Endometrium (tissue), 2 donors: ENCODE measurements at regions not wholly inside any gene's neighbourhood (a gene's known extent, or its start where the extent isn't known, plus 50 kb on each side); places are given as distances from the start of the nearest gene placed in this dataset.
"Not testable (repeated sequence)": the region's sequence is repeated elsewhere in the genome, so short reads cannot be mapped to it uniquely, and the experiment has no call there.

Experiments used
- FAIRE-seq: peaks from 2 replicates; lab custom pipeline; 2012; peaks lifted over from hg19 to GRCh38; lab: Jason Lieb, UNC
- donor health status: control.
- donor health status: control.

DNA sequence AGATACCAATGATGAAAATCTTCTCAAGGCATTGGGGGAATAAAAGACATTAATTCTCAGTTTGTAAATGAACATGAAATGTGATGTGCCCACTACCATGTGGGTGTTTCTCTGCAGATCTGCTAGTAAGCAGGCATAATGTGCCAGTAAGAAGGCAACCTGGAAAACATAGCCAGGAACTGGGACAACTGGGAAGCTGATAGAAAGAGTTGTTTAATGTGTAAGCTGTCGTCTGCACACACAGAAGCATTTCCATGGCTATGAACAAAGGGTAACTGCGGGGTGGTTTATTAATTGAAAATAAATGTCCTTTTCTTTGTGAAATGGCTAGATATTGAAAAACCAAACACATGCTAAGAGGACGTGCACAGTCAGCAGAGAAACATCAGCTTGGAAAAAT lies 52.0 kb downstream of the ZC3H11B start:
- no peak for FAIRE-seq

DNA sequence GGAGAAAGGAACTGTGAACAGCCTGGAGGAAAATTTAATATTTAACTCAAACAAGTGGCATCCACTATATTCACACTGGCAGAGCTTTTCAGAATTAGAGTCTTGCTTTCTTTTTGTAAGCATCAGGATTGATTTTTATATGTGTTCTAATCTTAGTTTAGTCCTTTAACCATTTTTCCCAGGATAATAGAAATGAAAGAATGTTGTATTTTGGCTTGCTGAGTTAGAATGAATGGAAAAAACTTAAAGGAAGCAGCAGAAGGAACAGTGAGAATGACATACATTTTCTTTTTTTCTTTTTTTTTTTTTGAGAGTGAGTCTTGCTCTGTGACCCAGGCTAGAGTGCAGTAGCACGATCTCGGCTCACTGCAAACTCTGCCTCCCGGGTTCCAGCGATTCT lies 53.0 kb downstream of the ZC3H11B start:
- FAIRE-seq: no peak

DNA sequence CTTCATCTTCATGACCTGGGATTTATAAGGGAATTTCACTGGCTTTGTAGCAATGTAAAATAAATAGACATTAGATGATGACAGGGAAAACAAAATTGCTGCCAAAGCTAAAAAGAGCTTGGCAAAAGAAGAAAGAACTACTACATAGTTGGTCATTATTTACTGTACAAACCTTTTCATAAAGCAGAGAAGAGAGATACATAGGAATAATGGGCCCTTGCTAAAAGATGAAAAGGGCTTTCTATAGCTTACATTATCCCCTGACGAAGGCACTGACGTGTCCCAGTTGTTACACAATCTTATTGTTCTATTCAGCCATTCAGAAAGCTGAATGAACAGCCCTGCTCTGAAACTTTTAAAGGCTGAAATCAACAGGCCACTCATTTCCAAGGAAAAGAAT lies 57.1 kb downstream of the ZC3H11B start:
- peak; percentile 26 for FAIRE-seq

- no peak for FAIRE-seq
Measured at GRCh38 chr1:219555031-219555692, 57.7 kb downstream of the ZC3H11B start.

- no peak for FAIRE-seq
Measured at GRCh38 chr1:219553934-219554502, 58.9 kb downstream of the ZC3H11B start.

- no peak for FAIRE-seq
Measured at GRCh38 chr1:219550201-219550600, 62.7 kb downstream of the ZC3H11B start.

DNA sequence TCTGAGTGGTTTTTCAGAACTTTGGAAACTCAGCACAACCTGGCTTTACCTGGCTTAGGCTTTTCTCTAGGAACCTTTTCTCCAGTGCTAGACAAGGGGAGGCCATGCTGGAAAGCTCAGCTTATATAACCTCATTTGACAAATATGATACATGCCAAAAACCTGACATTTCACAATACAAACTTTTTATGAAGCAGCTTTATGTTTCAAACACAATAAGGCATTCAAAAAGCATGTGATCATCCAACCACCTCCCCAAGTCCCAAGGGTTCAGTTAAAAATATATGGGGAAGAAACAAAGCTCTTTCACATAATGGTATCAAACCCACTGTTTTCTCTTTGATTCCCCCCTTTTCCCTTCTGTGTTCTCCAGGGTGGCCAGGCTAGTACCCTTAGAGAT lies 63.7 kb downstream of the ZC3H11B start:
- FAIRE-seq: no peak

GRCh38 chr1:219548386-219548785 lies 64.5 kb downstream of the ZC3H11B start:
- no peak for FAIRE-seq

- not testable (repeated sequence) for FAIRE-seq
Measured at GRCh38 chr1:219545756-219546155, 67.1 kb downstream of the ZC3H11B start.

- no peak for FAIRE-seq
Measured at GRCh38 chr1:219544163-219544846, 68.6 kb downstream of the ZC3H11B start.

DNA sequence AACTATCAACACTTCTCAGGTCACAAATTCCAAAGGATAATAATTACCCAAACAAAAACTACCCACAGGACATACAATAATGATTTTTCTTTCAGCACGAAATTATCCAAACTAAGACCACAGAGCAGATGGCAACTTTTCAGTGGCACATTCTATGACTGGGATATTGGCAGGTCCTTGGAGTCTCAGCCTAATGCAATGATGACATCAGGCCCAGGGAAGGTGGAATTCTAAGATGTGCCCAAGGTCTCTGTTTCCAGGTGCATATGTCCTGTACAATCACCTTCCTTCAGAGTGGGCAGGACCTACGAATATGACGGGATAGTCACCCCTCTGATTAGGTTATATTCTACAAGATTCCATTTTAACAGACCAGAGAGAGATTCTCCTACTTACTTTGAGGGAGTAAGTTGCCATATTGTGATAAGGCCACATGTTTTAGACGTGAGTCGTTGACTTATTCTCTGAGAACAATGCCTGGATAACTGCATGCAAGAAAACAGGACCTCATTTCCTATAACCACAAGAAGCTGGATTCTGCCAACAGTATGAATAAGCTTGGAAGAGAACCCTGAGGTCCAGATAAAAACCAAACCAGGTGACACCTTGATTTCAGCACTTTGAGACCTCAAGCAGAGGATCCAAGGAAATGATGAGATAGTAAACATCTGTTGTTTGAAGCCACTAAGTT lies 69.9 kb downstream of the ZC3H11B start:
- no peak for FAIRE-seq

GRCh38 chr1:219541946-219542345 lies 71.0 kb downstream of the ZC3H11B start:
- no peak for FAIRE-seq

DNA sequence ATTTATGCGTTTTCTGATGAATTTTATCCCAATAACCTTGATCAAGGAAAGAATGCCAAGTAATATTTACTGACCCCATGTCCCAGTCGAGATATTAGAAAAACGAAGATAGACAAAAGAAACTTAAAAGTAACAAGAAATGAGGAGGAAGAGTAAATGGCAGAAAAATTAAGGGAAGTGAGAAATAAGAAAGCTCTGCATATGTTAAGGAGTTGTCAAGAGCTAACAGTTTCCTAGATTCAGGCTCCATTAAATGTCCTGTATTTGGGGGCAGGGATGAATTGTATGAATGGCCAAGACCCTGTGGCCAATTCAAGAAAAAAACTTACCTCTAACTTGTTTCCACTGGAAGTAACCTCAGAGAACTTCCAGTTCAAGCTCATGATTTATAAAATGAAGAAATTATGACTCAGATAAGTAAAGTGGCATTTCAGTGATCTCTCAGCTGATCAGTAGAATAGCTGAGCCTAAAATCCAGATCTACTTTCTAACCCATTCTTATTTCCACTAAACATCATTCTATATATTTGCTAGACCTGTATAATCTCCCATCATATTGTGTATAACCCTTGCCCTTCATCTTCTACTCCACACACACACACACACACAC lies 73.2 kb downstream of the ZC3H11B start:
- no peak for FAIRE-seq

DNA sequence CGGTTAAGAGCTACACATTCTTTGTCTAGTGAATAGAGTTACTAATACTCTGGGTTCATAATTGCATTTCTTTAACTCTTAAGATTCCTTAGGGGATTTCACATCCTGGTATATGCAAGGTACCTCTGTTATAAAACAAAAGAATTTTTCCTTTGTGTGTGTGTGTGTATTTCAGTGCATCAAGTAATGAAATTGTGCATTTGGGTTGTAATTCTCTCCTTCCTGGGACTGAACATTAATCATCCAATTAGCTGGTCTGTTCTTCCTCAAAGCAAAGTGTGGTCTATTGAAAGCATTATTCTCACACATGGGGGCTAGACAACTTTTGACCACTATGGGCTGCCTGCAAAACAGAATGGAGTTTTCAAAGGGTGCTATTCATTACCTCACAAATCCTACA lies 74.0 kb downstream of the ZC3H11B start:
- no peak for FAIRE-seq

GRCh38 chr1:219537223-219537631 lies 75.7 kb downstream of the ZC3H11B start:
- FAIRE-seq: no peak

DNA sequence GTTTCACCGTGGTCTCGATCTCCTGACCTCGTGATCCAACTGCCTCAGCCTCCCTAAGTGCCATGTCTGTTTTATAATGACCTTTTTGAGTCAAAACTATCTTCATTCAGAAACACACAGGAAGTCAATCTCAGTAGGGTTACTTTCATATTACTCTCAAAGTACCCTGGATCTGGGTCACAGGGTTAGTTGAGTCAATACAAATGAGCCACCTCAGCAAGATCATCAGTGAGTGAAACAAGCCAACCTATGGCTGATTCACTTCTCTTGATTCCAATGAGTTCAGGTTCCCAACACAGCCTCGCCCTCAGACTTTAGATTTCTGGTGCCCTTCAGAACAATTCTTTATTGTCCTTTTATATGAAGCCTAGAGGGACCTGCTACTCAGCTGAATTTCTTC lies 76.9 kb downstream of the ZC3H11B start:
- FAIRE-seq: no peak

DNA sequence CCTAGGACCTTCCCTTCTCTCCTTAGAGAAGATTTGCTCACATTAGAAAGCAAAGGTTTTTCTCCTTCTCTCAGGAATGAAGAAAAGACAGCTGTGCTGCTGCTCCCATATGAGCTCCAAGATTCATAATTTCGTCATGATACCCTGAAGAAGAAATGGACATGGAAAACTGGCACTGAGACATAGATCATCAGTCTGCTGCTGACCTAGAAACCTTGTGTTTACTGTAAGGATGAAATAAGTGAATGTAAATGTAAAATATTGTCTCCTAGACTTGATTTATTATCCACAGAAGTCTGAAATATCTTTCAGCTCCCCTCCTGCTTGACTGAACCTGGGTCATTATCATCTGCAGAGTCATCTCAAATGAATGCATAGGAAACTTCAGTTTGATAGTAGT lies 77.9 kb downstream of the ZC3H11B start:
- FAIRE-seq: no peak

- FAIRE-seq: no peak
Measured at GRCh38 chr1:219533280-219533679, 79.6 kb downstream of the ZC3H11B start.

DNA sequence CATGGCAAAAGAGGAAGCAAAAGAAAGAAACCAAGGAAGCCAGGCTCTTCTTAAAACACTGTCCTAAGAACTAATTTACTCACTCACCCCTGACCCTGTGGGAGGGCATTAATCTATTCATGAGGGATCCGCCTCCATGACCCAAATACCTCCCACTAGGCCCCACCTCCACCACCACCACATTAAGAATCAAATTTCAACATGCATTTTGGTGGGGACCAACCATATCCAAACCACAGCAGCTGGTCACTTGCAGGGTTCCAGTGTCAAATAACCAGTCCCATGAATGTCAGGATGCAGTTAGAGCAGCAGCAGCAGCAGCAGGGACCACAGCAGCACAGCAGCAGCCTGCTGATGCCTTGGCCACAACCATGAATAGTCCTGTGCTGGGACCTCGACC lies 83.8 kb downstream of the ZC3H11B start:
- no peak for FAIRE-seq

DNA sequence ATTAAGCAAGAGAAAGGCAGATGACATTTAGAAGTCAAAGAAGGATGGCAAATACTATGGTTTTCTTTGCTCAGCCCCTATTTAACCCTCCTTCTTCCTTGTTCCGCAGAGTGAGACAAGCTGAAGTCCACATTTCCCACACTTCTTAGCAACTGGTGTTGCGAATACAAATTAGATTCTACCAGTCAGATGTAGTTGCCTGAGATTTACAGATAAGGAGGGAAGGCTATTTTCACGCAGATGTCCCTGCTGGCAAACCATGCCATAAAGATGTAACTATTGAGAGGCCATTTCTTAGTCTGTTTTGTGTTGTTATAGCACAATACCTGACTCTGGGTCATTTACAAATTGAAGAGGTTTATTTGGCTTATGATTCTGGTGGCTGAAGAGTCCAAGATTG lies 84.3 kb downstream of the ZC3H11B start:
- no peak for FAIRE-seq

DNA sequence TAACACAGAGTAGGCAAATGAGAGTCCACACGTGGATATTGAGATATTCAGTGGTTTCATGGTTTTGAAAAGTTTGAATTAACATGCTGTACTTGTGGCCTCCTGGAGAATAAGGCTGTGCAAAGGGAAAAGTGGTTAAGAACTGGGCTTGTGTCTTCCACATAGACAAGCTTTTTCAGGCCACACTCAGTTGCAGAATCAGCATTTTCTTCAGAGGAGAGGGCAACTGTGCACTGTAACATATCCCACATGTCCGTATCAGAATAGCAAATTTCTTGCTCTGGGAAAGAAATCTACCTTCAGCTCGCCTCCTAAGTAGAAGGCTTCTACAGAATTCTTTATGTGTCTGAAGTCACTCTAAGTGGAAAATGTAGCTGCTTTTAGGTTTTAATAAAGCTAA lies 84.9 kb downstream of the ZC3H11B start:
- FAIRE-seq: no peak

GRCh38 chr1:219526074-219526473 lies 86.8 kb downstream of the ZC3H11B start:
- FAIRE-seq: no peak

- no peak for FAIRE-seq
Measured at GRCh38 chr1:219523411-219523810, 89.5 kb downstream of the ZC3H11B start.
